Endodermal cell (in vitro differentiated cells): ENCODE measurements at regions not wholly inside any gene's neighbourhood (a gene's known extent, or its start where the extent isn't known, plus 50 kb on each side); places are given as distances from the start of the nearest gene placed in this dataset.
A peak's percentile ranks its signal among the peaks of the same experiment; 100 is the strongest.

Source experiments
- DNase-seq: peaks from one replicate; pipeline ENCODE4 v3.0.0-alpha.2; 2017
- H3K27ac ChIP-seq: 2 replicates; pipeline ENCODE4 v1.5.1; 2013; ENCODE audit warnings: mild to moderate bottlenecking, low read depth, low read length, moderate library complexity
- H3K27me3 ChIP-seq: 2 replicates; pipeline ENCODE4 v1.6.1; 2013; ENCODE audit warnings: mild to moderate bottlenecking, low read length, moderate library complexity; ENCODE audit not compliant: insufficient read depth, control insufficient read depth, poor library complexity, severe bottlenecking
- H3K36me3 ChIP-seq: 2 replicates; pipeline ENCODE4 v1.7.0; 2013; ENCODE audit warnings: mild to moderate bottlenecking, low read length, moderate library complexity; ENCODE audit not compliant: control insufficient read depth, insufficient read depth
- H3K4me1 ChIP-seq: one replicate; pipeline ENCODE4 v1.7.0; 2013; ENCODE audit warnings: low read length; ENCODE audit not compliant: control insufficient read depth, insufficient read depth
- H3K4me3 ChIP-seq: 2 replicates; pipeline ENCODE4 v1.5.1; 2013; ENCODE audit warnings: mild to moderate bottlenecking, low read length, moderate library complexity
- H3K9ac ChIP-seq: 2 replicates; pipeline ENCODE4 v1.6.1; 2013; ENCODE audit warnings: mild to moderate bottlenecking, low read length, moderate library complexity; ENCODE audit not compliant: poor library complexity, severe bottlenecking; ENCODE audit errors: extremely low read depth
- H3K9me3 ChIP-seq: 2 replicates; pipeline ENCODE4 v1.6.1; 2013; ENCODE audit warnings: mild to moderate bottlenecking, low read length, moderate library complexity; ENCODE audit not compliant: control insufficient read depth
- H3K27ac Mint-ChIP-seq: 2 replicates; pipeline ENCODE4 v1.8.0; 2020; ENCODE audit warnings: mixed read lengths
- H3K27me3 Mint-ChIP-seq: 2 replicates; pipeline ENCODE4 v1.8.0; 2021; ENCODE audit warnings: mild to moderate bottlenecking, mixed read lengths; ENCODE audit not compliant: insufficient read depth
- H3K36me3 Mint-ChIP-seq: 2 replicates; pipeline ENCODE4 v1.8.0; 2020; ENCODE audit warnings: low read depth, mixed read lengths
- H3K4me1 Mint-ChIP-seq: 2 replicates; pipeline ENCODE4 v1.8.0; 2020; ENCODE audit warnings: mixed read lengths
- H3K4me3 Mint-ChIP-seq: 2 replicates; pipeline ENCODE4 v1.8.0; 2020; ENCODE audit warnings: mild to moderate bottlenecking, moderate library complexity, mixed read lengths
- H3K9me3 Mint-ChIP-seq: 2 replicates; pipeline ENCODE4 v1.8.0; 2020; ENCODE audit warnings: mild to moderate bottlenecking, mixed read lengths
- WGBS, 2 experiments: methylation state at CpG; one replicate each; pipeline versions ENCODE4 v1.1.5 to v1.1.7; 2013; ENCODE audit warnings: missing lambda C conversion rate in 2 of 2, mixed read lengths in 1 of 2; ENCODE audit not compliant: insufficient coverage in 1 of 2, insufficient read length in 1 of 2; 5-methylcytosine and 5-hydroxymethylcytosine counted together
- TF ChIP-seq, protein P1 (sequence below): fragments of 200-600 bp; sonication (generic); conservative IDR thresholded peaks from 2 replicates; pipeline ENCODE4 v1.5.0; 2021; ENCODE audit warnings: antibody characterized with exemption, mild to moderate bottlenecking

DNA sequence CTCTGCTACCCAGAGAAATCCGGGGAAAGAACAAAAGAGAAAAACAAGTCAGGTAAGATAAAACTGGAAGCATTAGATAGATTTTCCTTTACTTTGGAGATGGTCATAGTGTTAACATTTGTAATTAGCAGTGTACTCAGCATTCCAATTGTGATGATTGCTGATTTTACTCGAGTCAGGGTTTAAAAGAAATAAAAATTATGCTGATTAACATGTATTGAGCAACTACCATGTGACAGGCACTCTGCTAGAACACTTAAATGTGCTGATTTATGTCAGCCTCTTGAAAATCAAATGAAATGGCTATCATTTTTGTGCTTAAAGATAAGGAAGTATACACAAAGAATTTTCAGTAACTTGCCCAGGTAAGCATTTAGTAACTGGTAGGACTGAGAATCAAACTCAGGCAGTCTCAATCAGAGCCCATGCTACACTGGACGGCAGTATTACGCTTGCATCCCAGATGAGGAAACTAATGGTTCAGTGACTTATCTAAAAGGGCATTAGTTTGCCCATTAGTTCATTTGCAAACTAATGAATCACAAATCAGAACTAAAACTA lies 735.1 kb upstream of the SORCS1 start:
- Mint-ChIP-seq H3K27ac (peak overlapping the region; percentile 69), H3K9me3 (no peaks in the 10 kb centered on the region), H3K36me3 (no peaks in the 10 kb centered on the region), H3K4me1 (peaks cover 11% of the 10 kb centered on the region), H3K27me3 (no peaks in the 10 kb centered on the region), H3K4me3 (no peak overlapping the region)
- Histone ChIP-seq H3K27ac (no peak overlapping the region), H3K36me3 (no peaks in the 10 kb centered on the region), H3K9me3 (no peaks in the 10 kb centered on the region), H3K4me3 (no peak overlapping the region), H3K27me3 (no peaks in the 10 kb centered on the region), H3K4me1 (peaks cover 11% of the 10 kb centered on the region), H3K9ac (no peak overlapping the region)
- TF ChIP-seq, protein P1, sequence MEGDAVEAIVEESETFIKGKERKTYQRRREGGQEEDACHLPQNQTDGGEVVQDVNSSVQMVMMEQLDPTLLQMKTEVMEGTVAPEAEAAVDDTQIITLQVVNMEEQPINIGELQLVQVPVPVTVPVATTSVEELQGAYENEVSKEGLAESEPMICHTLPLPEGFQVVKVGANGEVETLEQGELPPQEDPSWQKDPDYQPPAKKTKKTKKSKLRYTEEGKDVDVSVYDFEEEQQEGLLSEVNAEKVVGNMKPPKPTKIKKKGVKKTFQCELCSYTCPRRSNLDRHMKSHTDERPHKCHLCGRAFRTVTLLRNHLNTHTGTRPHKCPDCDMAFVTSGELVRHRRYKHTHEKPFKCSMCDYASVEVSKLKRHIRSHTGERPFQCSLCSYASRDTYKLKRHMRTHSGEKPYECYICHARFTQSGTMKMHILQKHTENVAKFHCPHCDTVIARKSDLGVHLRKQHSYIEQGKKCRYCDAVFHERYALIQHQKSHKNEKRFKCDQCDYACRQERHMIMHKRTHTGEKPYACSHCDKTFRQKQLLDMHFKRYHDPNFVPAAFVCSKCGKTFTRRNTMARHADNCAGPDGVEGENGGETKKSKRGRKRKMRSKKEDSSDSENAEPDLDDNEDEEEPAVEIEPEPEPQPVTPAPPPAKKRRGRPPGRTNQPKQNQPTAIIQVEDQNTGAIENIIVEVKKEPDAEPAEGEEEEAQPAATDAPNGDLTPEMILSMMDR, result no peak
- WGBS, 2 experiments, result 88 to 91% methylated on average over 4 of the region's 4 CpGs
- DNase-seq, result no peak

GRCh38 chr10:107899075-107899474 lies 734.6 kb upstream of the SORCS1 start:
- Mint-ChIP-seq H3K9me3 (no peaks in the 10 kb centered on the region), H3K4me3 (no peak overlapping the region), H3K36me3 (no peaks in the 10 kb centered on the region), H3K27ac (peak overlapping the region; percentile 69), H3K27me3 (no peaks in the 10 kb centered on the region), H3K4me1 (peaks cover 11% of the 10 kb centered on the region)
- peak; percentile 54 for DNase-seq
- H3K4me1 ChIP-seq, result peaks cover 11% of the 10 kb centered on the region
- no peaks in the 10 kb centered on the region for H3K9me3 ChIP-seq
- 95 to 100% methylated on average over 4 of the region's 4 CpGs for WGBS, 2 experiments
- H3K4me3 ChIP-seq, result no peak overlapping the region
- H3K36me3 ChIP-seq, result no peaks in the 10 kb centered on the region
- no peak overlapping the region for H3K27ac ChIP-seq
- H3K9ac ChIP-seq, result no peak overlapping the region
- TF ChIP-seq, protein P1, result no peak
- no peaks in the 10 kb centered on the region for H3K27me3 ChIP-seq

GRCh38 chr10:107898392-107898791 lies 733.9 kb upstream of the SORCS1 start:
- Histone ChIP-seq H3K27me3 (no peaks in the 10 kb centered on the region), H3K27ac (no peak overlapping the region), H3K4me1 (peaks cover 11% of the 10 kb centered on the region), H3K36me3 (no peaks in the 10 kb centered on the region), H3K9me3 (no peaks in the 10 kb centered on the region), H3K9ac (no peak overlapping the region), H3K4me3 (no peak overlapping the region)
- no peaks in the 10 kb centered on the region for H3K9me3 Mint-ChIP-seq
- H3K27me3 Mint-ChIP-seq, result no peaks in the 10 kb centered on the region
- no peaks in the 10 kb centered on the region for H3K36me3 Mint-ChIP-seq
- H3K4me3 Mint-ChIP-seq, result no peak overlapping the region
- H3K4me1 Mint-ChIP-seq, result peaks cover 11% of the 10 kb centered on the region
- 87 to 93% methylated on average over 3 to 4 of the region's 4 CpGs for WGBS, 2 experiments
- TF ChIP-seq, protein P1, result no peak
- H3K27ac Mint-ChIP-seq, result no peak overlapping the region
- DNase-seq, result no peak
